Right renal cortex interstitium (tissue), 3 donors: ENCODE measurements at regions not wholly inside any gene's neighbourhood (a gene's known extent, or its start where the extent isn't known, plus 50 kb on each side); places are given as distances from the start of the nearest gene placed in this dataset.
"Not testable (repeated sequence)": the region's sequence is repeated elsewhere in the genome, so short reads cannot be mapped to it uniquely, and the experiment has no call there.

ENCODE experiments used
- DNase-seq, 3 donors: peaks; one replicate each; pipeline ENCODE4 v3.0.0-alpha.2; 2013; ENCODE audit warnings: low read depth in 3 of 3, low spot score in 2 of 3

DNA sequence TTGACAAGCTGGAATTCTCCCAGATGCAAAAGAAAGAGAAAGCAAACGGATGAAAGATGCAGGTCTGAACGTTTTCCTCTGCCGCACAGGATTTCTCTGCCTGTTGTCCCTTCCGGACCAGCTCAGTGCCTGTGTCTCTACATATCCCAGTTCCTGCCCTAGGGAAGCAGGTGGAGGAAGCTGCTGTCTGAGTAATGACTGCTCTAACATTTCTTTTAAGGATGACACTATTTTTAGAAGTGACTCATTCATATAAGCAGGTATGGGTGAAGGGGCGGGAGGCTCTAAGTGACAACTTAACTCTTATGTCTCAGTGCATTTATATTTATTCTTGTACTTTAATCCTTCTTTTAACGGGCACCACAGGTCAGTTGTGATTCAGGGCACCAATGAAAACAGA is 128.8 kb downstream of the SLC24A2 start:
- DNase-seq, result no peak

DNA sequence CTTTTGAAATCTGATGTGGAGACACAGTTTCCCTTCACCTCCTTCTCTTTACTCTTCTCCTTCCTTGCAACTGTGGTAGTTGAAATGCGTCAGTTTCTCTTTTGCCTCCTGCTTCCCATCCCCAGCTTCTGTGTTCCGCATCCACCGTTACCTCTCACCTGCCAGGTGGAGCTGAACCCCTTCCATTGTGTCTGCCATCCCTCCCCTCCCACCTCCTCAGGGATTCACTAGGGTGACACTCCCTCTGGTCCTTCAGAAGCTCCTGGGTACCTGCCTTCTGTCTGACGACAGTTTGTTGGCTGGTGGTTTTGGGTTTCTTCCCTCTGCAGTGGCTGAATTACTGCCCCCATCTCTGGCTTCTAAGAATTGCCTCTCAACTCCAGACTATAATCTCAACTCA is 132.1 kb downstream of the SLC24A2 start:
- no peak for DNase-seq

DNA sequence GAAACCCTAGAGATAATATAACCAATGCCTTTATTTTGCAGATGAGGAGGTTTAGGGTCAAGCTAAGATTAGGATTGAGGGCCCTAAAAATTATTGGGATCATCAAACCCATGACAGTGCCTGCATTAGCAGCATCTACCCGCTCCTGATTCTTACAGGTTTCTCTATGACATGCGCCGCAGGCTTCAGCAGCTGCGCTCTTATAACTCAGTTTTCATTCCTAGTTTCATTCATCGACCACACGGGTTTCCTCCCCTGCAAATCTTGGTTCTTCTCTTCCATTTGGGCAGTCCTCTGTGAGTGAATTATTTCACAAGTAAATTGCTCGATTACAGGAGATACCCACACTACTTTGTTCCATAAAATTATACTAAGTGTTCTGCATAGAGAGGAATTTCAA is 137.2 kb downstream of the SLC24A2 start:
- DNase-seq, result no peak

DNA sequence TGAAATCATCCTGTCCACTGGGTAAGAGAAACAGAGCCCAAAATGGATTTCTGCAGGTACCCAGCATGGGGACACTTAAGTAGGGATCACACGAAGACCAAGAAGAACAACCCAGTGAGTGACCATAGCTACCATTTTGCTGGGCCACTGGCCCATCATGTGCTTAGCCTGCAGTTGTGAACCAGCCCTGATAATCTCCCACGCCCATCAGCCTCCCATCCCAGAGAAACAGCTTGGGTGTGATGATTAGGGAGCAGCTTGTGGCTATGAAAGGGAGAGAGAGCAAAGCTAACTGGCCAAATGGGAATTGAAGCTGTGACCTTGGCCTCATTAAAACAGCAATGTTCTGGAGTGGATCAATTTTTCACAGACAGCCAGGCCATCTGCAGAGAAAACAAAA is 138.5 kb downstream of the SLC24A2 start:
- DNase-seq, result no peak

DNA sequence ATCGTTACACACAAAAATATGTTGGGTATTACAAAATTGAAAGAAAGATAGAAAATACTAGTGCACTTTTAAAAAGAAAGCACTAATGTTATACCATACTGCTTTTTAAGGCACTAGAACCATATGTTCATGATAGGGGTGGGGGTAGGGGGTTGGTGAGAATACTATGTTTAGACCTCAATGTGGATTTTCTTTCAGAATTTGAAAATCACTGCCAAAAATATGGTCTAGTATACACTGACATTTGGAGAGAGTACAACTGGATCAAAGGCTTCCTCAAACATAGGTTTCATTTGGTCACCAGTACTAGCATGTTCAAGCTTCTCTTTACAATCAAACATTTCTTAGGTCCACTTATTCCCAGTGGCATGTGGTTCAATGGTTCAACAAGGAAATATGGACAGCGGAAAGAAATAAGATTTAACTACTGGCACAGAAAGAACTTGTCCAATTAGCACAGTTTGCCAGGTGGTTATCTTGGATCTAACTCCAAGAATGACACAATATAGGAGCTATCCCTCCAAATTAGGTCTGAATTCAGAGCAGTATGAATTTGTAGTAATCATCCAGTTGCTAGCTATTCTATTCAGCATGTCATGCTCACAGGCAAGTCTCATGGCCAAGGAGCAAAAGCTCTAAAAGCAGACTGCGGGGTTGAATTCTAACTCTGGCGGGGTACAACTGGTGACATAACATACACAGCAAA is 139.3 kb downstream of the SLC24A2 start:
- no peak for DNase-seq

DNA sequence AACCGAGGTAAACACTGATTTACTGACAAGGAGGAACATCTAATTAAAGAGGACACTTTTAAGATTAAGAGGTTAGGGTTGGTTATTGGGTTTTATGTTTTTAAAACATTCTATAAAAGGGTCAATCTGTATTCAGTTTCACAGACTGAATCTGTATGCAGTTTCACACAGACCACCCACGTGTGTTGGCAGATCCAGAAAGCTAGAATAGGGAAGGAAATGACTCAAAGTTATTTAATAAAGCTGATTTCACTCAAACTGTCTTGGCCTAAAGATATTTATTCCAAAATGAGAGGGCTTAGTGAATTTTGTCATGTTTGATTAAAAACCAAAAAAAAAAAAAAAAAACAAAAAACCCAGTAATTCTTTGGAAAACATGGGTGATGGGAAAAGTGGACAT is 140.2 kb downstream of the SLC24A2 start:
- DNase-seq, result no peak

DNA sequence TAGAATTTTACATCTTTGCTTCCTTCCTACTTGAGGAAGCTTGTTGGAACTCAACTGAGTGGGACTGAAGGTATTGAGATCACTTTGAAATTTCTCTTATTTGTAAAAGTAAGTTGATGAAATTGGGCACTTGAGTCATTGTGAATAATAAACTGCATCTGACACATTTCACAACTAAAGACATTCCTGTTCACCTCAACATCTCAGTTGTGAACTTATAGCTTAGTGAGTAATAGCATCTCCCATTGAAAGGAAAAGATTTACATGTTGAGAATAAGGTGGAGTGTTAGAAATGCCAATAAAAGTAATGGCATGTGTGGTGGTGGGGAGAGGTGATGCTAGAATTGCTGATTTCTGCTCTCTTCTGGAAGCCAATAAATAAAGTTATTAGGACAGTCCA is 145.0 kb downstream of the SLC24A2 start:
- DNase-seq, result no peak

DNA sequence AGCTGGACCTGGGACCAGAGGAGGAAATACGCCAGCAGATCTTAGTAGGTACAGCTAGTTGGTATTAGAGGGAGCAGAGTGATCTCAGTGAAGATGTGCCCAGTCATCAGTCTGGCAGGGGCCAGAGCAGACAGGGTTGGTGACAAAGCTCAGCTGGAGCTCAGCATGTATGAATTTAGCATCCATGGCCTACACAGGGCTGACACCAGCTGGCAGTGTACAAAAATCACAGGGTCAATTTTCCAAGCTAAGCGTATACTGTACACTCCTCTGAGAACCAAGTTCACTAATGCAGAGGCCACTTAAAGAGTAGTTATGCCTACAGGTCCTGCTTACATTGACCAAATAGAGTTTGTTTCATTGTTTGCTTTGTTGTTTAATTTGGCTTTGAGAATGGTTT is 146.6 kb downstream of the SLC24A2 start:
- DNase-seq, result no peak

DNA sequence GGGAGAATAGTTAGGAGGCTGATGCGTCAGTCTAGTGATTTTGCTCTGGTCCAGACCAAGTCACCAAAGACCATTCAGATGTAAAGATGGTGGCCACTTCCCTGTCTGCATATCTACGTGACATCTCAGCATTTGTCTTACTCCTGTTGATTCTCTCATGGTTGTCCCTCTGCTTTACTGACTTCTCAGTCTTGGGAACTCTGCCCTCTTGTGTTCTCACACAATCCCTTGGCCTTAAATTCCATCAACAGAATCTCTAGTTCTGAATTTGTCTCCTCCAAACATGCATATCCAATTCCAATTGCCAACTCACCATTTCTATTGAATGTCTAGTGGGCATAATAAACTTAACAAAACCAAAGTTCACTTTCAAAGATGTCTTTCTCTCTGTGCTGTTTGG is 147.8 kb downstream of the SLC24A2 start:
- no peak for DNase-seq

DNA sequence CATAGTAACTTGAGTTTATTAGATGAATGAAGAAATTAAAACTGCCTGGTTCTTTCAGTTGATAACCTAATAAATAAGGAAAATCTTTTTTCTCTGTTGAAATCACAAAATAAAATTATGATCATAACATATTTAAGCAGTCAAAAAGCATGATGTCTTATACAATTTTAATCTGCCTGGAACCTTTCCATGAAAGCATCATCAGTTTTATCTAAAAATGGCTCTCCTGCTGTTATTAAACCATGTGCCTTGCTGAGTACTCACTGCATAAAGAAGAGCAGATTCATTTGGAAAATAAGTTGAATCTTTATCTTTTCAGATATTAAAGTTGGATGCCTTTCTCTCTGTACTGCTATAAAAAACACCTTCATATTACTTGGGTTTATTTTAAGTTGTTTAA is 148.8 kb downstream of the SLC24A2 start:
- DNase-seq, result no peak

DNA sequence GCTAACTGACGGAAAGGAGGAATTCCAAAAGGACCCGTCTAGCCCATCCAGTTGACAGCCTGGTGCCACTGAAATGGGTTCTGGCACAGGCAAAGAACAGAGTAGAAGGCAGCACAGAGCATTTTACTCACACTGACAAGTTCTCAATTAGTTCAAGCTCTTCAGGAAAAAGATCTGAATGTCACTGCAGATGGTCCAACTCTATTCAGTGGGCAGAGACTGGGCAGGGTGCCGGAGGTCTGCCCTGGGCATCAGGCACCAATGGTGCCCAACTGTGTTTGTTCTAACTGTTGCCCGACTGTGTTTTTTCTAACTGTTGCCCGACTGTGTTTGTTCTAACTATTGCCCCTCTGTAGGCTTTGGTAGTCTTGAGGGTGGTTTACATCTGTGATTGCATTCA is 151.8 kb downstream of the SLC24A2 start:
- no peak for DNase-seq

DNA sequence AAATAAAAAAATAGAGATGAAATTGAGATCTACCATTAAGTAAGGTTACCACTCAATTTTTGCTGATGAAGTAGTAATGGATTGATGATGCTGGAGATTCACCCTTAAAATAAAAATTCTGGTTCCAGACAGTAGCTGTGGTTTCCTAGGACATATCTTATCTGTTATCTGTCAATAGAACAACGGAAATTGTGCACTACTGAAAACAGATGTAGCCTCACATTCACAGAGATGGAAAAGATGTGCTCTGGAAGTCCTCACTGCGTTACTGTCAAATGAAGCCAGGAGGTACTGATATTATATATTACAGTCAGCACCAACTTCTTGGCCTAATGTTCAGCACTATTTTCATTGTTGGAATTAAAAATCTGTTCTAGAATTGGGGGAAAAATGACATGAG is 154.0 kb downstream of the SLC24A2 start:
- no peak for DNase-seq

DNA sequence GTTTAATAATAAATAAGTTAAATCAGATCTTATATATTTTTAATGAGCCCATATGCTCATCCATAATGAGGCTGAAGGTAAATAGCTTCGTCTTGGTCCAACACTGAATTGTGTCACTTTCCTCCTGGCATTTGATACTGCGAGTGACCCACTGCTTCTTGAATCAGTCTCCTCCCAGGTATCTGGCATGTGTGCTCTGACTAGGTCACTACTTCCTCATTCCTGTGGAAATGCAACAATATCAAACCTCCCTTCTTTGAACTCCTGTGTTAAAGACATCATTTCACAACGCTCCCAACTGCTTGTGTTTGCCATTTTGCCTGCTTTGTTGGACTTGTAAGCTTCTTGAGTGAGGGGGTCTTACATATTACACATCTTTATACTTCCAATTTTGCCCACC is 157.7 kb downstream of the SLC24A2 start:
- no peak for DNase-seq

DNA sequence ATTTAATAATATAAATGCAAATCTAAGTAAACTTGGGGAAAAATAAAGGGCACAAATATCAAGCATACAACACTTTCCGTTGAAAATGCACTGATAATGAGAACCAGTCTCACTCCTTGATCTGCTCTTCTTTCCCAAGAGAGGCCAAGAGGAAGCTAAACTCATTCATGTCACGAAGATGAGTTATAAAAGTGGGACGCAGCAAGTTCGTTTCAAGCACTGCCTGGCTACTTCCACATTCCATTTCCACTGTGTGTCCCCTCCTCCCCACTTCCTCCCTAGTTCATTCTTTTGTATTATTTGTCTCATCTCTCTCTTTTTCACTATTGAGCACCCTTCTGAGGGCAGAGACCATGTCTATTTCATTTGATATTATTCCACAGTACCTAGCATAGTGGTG is 158.1 kb downstream of the SLC24A2 start:
- no peak for DNase-seq

DNA sequence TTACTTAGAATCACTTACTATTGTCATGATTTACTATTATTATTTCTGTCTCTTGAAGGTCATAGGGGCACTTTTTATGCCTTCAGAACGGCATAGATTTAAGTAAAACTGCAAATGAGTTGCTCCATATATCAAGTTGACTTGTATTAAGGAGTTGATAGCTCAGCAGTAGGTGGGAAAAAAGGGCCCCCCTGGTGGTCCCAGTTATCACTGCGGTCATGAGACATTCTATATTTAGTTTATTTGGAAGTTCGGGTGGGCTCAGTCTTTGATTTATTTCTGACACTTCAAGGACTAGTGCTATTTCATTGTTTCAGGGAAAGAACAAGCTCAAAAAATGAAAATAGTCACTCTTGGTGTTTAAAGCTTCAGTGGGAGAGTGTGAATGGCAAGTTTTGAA is 159.3 kb downstream of the SLC24A2 start:
- DNase-seq, result no peak

DNA sequence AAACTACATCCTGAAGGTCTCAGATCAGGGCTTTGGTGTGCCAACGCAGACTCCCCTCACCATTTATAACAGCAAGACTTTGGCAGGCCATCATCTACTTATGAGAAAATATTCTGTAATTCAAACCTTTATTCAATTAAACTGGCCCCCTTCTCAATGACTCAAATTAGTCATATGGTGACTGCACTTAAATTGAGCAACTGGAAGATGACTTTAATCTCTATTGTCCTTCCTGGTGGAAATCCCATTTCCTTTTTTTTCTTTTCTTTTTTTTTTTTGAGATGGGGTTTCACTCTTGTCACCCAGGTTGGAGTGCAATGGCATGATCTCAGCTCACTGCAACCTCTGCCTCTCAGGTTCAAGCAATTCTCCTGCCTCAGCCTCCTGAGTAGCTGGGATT is 163.4 kb downstream of the SLC24A2 start:
- not testable (repeated sequence) for DNase-seq

DNA sequence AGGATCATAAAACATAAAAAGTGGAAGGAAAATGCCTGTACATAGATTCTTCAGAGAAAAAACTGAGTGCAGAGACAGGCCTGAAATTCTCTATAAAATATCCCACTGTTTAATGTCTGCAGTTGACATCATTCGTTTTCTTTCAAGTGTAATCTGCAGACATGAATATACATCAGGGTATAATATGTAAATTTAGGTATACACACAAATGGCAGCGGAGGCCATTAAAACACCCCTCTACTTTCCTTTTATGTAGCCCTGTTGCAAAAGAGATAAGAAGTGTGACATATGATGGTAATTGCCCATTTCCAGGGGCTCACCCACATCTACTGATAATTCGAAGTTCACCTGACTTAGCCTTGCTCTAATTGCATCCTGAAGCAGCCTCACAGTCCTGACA is 164.3 kb downstream of the SLC24A2 start:
- no peak for DNase-seq

DNA sequence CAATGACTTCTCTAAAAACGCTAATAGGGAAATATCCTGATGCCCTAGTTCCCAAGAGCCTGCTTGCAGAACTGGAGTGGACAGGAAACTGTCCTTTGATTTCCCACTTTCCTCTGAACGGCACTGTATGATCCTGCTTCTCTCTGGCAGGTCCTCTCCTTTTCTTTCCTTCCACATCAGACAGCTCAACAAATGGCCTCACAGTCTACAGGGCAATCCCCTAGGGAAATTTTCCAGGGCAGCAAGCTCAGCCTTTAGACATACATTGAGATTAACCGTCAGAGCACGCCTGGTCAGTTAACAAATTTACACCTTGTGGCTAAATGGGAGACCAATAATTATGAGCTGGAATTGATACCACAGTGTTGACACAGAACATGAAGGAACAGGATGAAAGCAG is 164.9 kb downstream of the SLC24A2 start:
- no peak for DNase-seq

DNA sequence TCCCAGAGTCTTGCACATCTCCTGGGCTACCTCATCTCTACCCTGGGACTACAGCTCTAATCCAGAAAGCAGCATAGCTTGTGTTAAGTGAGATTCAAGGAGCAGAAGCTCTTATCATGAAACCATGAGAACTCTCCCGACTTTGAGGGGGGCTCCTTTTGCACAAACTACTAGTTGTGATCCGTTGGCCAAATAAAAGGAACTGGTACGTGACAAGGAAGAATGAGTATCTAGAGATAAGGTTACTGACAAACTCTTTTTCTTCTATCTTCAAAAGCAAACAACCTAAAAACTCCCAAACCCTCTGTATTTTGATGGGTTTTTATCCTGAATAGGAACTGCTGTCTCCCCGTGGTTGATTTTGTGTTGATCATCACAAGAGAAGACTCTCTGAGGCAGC is 168.5 kb downstream of the SLC24A2 start:
- no peak for DNase-seq

DNA sequence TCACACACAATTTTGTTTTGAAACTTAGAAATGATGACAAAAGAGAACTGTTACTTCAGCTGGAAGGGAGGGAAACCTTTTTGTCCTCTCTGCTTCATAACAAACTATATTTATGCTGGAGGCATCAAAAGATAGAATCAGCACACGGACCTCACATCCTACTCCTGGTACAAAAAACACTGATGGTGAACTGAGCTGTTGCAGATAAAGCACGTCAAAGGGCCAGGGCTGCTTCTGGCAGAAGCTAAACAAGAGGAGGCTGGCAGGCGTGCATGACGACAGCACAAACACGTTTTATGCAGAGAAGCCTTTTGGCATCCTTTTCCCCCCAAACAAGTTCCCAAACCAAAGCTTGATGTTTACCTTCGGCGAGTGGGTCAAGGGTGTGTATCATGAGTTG is 169.6 kb downstream of the SLC24A2 start:
- DNase-seq, result no peak

DNA sequence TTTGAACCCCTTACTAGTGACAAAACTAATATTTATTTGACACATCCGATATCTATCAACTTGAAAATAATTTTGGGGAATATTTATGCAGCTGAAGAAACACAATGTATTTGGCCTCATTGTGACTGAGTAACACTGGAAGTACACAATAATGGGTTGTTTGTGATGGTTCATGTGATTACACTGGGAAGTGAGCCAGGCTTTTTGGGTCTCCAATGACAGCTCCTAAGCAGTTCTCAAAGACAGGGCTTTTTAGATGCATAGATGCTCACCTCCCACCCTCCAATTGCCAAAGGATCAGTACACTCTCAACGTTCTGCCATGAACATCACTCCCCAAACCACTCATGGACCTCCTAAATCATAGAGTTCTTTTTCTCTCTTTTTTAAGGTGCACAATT is 170.0 kb downstream of the SLC24A2 start:
- no peak for DNase-seq

DNA sequence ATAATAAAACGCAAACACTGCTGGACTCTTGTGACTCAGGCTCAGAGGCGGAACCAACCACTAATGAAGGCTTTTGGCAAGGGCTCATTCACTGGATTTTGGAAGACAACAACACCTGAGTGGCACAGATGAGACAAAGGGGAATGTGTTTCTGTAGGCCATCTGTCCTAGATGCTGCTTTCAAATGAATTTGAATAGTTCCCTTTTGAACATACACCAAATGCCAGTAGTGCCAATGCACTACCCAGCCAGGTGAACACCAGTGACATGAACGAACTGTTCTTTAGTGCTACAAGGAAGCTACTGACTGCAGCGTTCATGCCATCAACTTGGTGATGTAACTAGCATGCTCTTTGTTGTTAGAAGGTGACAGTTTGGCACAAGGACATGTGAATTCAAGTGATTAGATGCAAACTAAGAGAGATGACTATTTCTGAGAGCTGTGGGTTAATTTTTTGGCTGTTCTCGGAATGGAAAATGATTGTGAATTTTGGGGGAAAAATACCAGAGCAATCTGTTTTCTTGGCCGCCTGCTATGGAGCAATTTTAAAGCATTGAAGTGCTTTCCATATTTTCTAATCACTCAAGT is 173.7 kb downstream of the SLC24A2 start:
- DNase-seq, result no peak

DNA sequence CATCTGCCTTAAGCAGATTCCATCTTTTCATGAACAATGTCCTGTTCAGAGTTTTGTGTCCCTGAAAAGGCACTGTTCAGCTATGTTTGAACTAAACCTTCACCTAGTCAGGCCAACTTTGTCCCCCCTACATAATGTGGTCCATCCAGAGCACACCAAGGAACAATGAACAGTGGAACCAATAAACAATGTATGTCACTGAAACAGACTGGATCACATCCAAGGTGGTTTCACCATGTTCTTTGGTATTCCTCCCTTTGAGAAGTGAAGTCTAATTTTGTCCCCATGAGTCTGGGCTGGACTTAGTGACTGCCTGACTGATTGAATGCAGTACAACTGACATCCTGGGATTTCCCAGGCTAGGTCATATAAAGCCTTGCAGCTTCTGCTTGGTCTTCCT is 174.5 kb downstream of the SLC24A2 start:
- DNase-seq, result no peak
